ENCODE measurements at regions not wholly inside any gene's neighbourhood (a gene's known extent, or its start where the extent isn't known, plus 50 kb on each side); places are given as distances from the start of the nearest gene placed in this dataset.

GRCh38 chr4:11532138-11532537 is 103.4 kb upstream of the HS3ST1 start:
- H3K27me3 ChIP-seq (ENCODE audit: control insufficient read depth in 1 of 2, insufficient read depth in 2 of 2, low read length in 2 of 2): no peaks in the 10 kb centered on the region
- CTCF ChIA-PET: no interaction called here
- POLR2A ChIA-PET: no interaction called here
- H3K27me3 Mint-ChIP-seq: no peaks in the 10 kb centered on the region
- H3K4me3 Mint-ChIP-seq: no peak overlapping the region
- intact Hi-C loops (cut with DNase I, micrococcal nuclease): no loop called here
- no peaks in the 10 kb centered on the region for H3K36me3 Mint-ChIP-seq (ENCODE audit: low read depth)
- H3K4me3 ChIP-seq (ENCODE audit: low read length): no peak overlapping the region
- DNase-seq (no peak), ATAC-seq (ENCODE audit: poor library complexity) (no peak)
- TF ChIP-seq CTCF (IDR thresholded peaks at IDR 0.05): no peak
- no peaks in the 10 kb centered on the region for H3K36me3 ChIP-seq (ENCODE audit: insufficient read depth, low read length)
- no peak overlapping the region for H3K27ac Mint-ChIP-seq
- no peak overlapping the region for H3K27ac ChIP-seq (ENCODE audit: low read depth in 1 of 2, low read length in 2 of 2)
- no peaks in the 10 kb centered on the region for H3K4me1 ChIP-seq (ENCODE audit: insufficient read depth, low read length)
- H3K4me1 Mint-ChIP-seq (ENCODE audit: low read depth): no peaks in the 10 kb centered on the region
- H3K9me3 ChIP-seq (ENCODE audit: control insufficient read depth in 1 of 2, insufficient read depth in 1 of 2, low read length in 2 of 2): peaks cover 0 to 8% of the 10 kb centered on the region in 2 experiments
- peaks cover 2% of the 10 kb centered on the region for H3K9me3 Mint-ChIP-seq

- ChIA-PET POLR2A (no interaction called here), CTCF (no interaction called here)
- no peak for TF ChIP-seq CTCF (IDR thresholded peaks at IDR 0.05)
- Mint-ChIP-seq H3K9me3 (peaks cover 2% of the 10 kb centered on the region), H3K4me3 (no peak overlapping the region), H3K36me3 (ENCODE audit: low read depth) (no peaks in the 10 kb centered on the region), H3K27me3 (no peaks in the 10 kb centered on the region), H3K4me1 (ENCODE audit: low read depth) (no peaks in the 10 kb centered on the region), H3K27ac (no peak overlapping the region)
- H3K9me3 ChIP-seq (ENCODE audit: control insufficient read depth in 1 of 2, insufficient read depth in 1 of 2, low read length in 2 of 2): peaks cover 0 to 8% of the 10 kb centered on the region in 2 experiments
- no peaks in the 10 kb centered on the region for H3K27me3 ChIP-seq (ENCODE audit: control insufficient read depth in 1 of 2, insufficient read depth in 2 of 2, low read length in 2 of 2)
- no peak overlapping the region for H3K27ac ChIP-seq (ENCODE audit: low read depth in 1 of 2, low read length in 2 of 2)
- DNase-seq (no peak), ATAC-seq (ENCODE audit: poor library complexity) (no peak)
- intact Hi-C loops (cut with DNase I, micrococcal nuclease): no loop called here
- H3K36me3 ChIP-seq (ENCODE audit: insufficient read depth, low read length): no peaks in the 10 kb centered on the region
- no peaks in the 10 kb centered on the region for H3K4me1 ChIP-seq (ENCODE audit: insufficient read depth, low read length)
- H3K4me3 ChIP-seq (ENCODE audit: low read length): no peak overlapping the region
Measured at GRCh38 chr4:11529625-11530201, 101.0 kb upstream of the HS3ST1 start.

- Histone ChIP-seq H3K27ac (ENCODE audit: low read depth in 1 of 2, low read length in 2 of 2) (no peak overlapping the region), H3K9me3 (ENCODE audit: control insufficient read depth in 1 of 2, insufficient read depth in 1 of 2, low read length in 2 of 2) (peaks cover 0 to 2% of the 10 kb centered on the region in 2 experiments), H3K4me3 (ENCODE audit: low read length) (no peak overlapping the region), H3K27me3 (ENCODE audit: control insufficient read depth in 1 of 2, insufficient read depth in 2 of 2, low read length in 2 of 2) (no peaks in the 10 kb centered on the region), H3K4me1 (ENCODE audit: insufficient read depth, low read length) (no peaks in the 10 kb centered on the region), H3K36me3 (ENCODE audit: insufficient read depth, low read length) (no peaks in the 10 kb centered on the region)
- CTCF ChIA-PET: no interaction called here
- Mint-ChIP-seq H3K4me3 (no peak overlapping the region), H3K27ac (no peak overlapping the region), H3K27me3 (no peaks in the 10 kb centered on the region), H3K4me1 (ENCODE audit: low read depth) (no peaks in the 10 kb centered on the region), H3K36me3 (ENCODE audit: low read depth) (no peaks in the 10 kb centered on the region), H3K9me3 (no peaks in the 10 kb centered on the region)
- POLR2A ChIA-PET: no interaction called here
- TF ChIP-seq CTCF (IDR thresholded peaks at IDR 0.05): no peak
- intact Hi-C loops (cut with DNase I, micrococcal nuclease): no loop called here
- DNase-seq (no peak), ATAC-seq (ENCODE audit: poor library complexity) (no peak)
Measured at GRCh38 chr4:11525085-11525484, 96.4 kb upstream of the HS3ST1 start.
